HepG2 (cell line): ENCODE measurements at regions not wholly inside any gene's neighbourhood (a gene's known extent, or its start where the extent isn't known, plus 50 kb on each side); places are given as distances from the start of the nearest gene placed in this dataset.

Experiments used
- BRCA1 ChIP-seq: sonication (generic); formaldehyde crosslinking; IDR thresholded peaks from 2 replicates; pipeline ENCODE4 v1.4.0; 2020; ENCODE audit warnings: missing genetic modification reagents
- GATAD2A ChIP-seq: IDR thresholded peaks from 2 replicates; pipeline ENCODE4 v1.6.1; 2016
- HNRNPUL1 ChIP-seq: fragments of 200-400 bp; formaldehyde crosslinking; IDR thresholded peaks from 2 replicates; pipeline ENCODE4 v1.6.1; 2017; ENCODE audit warnings: low read depth, mild to moderate bottlenecking, low read length, moderate library complexity
- POLR2A ChIP-seq, 2 experiments: IDR thresholded peaks; 2 replicates each; pipeline ENCODE4 v1.6.1; 2011; ENCODE audit warnings: low read depth in 2 of 2, low read length in 2 of 2, mild to moderate bottlenecking in 1 of 2, moderate library complexity in 1 of 2; ENCODE audit not compliant: insufficient read depth in 1 of 2
- SOX6 ChIP-seq, 2 experiments: fragments of 450-650 bp in 1 of 2; sonication (generic) in 1 of 2; formaldehyde crosslinking in 1 of 2; IDR thresholded peaks; 2 replicates each; pipeline versions ENCODE4 v1.4.0 to v1.6.1; 2017 to 2020; ENCODE audit warnings: antibody characterized with exemption in 1 of 2, mild to moderate bottlenecking in 1 of 2, missing genetic modification reagents in 1 of 2
- ZBTB38 ChIP-seq: sonication (generic); formaldehyde crosslinking; IDR thresholded peaks from 2 replicates; pipeline ENCODE4 v1.5.1; 2020; ENCODE audit warnings: mild to moderate bottlenecking, missing genetic modification reagents
- ZNF350 ChIP-seq: sonication (generic); formaldehyde crosslinking; IDR thresholded peaks from 2 replicates; pipeline ENCODE4 v1.4.0; 2020; ENCODE audit warnings: mild to moderate bottlenecking, low read depth, missing genetic modification reagents, borderline replicate concordance
- ZNF629 ChIP-seq: sonication (generic); formaldehyde crosslinking; conservative IDR thresholded peaks from 2 replicates; pipeline ENCODE4 v1.5.0; 2020; ENCODE audit warnings: missing genetic modification reagents
- ZNF670 ChIP-seq: sonication (generic); formaldehyde crosslinking; IDR thresholded peaks from 2 replicates; pipeline ENCODE4 v1.8.0; 2022; ENCODE audit warnings: mild to moderate bottlenecking, missing genetic modification reagents, borderline replicate concordance
- ZNF792 ChIP-seq: IDR thresholded peaks from 2 replicates; pipeline ENCODE4 v1.6.1; 2016
- TF ChIP-seq, protein P1 (sequence below): IDR thresholded peaks from 2 replicates; pipeline ENCODE4 v1.6.1; 2012; ENCODE audit warnings: inconsistent platforms
- TF ChIP-seq, protein P2 (sequence below): sonication (generic); formaldehyde crosslinking; IDR thresholded peaks from 2 replicates; pipeline ENCODE4 v1.4.0; 2020; ENCODE audit warnings: missing genetic modification reagents
- TF ChIP-seq, protein P3 (sequence below): sonication (generic); formaldehyde crosslinking; IDR thresholded peaks from 2 replicates; pipeline ENCODE4 v1.4.0; 2020; ENCODE audit warnings: missing genetic modification reagents
- TF ChIP-seq, protein P4 (sequence below): sonication (generic); formaldehyde crosslinking; IDR thresholded peaks from 2 replicates; pipeline ENCODE4 v1.5.0; 2020; ENCODE audit warnings: mild to moderate bottlenecking, missing genetic modification reagents, moderate library complexity

DNA sequence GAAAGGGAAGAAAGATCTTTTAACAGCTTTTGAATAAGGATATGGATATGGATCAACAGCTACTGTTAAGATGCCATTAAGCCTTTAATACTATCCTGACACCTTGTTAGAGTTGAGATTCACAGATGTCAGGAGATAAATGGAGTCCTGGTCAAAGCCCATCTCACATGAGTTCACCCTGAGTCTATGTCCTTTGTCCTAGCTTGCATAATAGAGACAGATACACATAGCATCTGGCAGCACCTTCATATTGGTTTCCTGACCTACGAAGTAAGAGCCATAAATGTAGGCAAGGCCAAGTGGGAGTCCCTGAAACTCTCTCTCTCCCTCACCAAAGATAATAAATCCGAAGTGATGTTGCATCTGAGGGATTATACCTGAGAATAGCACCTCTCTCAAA is 79.1 kb upstream of the F13A1 start:
- TF ChIP-seq ZNF670 (no peak), ZNF792 (CRISPR knock-in tag) (no peak), POLR2A (IDR thresholded peaks at IDR 0.05; ENCODE audit: insufficient read depth in 1 of 2, low read depth in 2 of 2, low read length in 2 of 2) (no peak), ZNF629 (CRISPR knock-in tag) (no peak), ZNF350 (CRISPR knock-in tag) (no peak), SOX6 (IDR thresholded peaks at IDR 0.05) (no peak), SOX6 (CRISPR knock-in tag; IDR thresholded peaks at IDR 0.05) (no peak), BRCA1 (CRISPR knock-in tag) (no peak), ZBTB38 (CRISPR knock-in tag) (no peak), HNRNPUL1 (no peak), GATAD2A (CRISPR knock-in tag) (no peak)
- TF ChIP-seq, protein P1, sequence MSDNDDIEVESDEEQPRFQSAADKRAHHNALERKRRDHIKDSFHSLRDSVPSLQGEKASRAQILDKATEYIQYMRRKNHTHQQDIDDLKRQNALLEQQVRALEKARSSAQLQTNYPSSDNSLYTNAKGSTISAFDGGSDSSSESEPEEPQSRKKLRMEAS: no peak
- TF ChIP-seq, protein P2, sequence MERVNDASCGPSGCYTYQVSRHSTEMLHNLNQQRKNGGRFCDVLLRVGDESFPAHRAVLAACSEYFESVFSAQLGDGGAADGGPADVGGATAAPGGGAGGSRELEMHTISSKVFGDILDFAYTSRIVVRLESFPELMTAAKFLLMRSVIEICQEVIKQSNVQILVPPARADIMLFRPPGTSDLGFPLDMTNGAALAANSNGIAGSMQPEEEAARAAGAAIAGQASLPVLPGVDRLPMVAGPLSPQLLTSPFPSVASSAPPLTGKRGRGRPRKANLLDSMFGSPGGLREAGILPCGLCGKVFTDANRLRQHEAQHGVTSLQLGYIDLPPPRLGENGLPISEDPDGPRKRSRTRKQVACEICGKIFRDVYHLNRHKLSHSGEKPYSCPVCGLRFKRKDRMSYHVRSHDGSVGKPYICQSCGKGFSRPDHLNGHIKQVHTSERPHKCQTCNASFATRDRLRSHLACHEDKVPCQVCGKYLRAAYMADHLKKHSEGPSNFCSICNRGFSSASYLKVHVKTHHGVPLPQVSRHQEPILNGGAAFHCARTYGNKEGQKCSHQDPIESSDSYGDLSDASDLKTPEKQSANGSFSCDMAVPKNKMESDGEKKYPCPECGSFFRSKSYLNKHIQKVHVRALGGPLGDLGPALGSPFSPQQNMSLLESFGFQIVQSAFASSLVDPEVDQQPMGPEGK (CRISPR knock-in tag): no peak
- TF ChIP-seq, protein P3, sequence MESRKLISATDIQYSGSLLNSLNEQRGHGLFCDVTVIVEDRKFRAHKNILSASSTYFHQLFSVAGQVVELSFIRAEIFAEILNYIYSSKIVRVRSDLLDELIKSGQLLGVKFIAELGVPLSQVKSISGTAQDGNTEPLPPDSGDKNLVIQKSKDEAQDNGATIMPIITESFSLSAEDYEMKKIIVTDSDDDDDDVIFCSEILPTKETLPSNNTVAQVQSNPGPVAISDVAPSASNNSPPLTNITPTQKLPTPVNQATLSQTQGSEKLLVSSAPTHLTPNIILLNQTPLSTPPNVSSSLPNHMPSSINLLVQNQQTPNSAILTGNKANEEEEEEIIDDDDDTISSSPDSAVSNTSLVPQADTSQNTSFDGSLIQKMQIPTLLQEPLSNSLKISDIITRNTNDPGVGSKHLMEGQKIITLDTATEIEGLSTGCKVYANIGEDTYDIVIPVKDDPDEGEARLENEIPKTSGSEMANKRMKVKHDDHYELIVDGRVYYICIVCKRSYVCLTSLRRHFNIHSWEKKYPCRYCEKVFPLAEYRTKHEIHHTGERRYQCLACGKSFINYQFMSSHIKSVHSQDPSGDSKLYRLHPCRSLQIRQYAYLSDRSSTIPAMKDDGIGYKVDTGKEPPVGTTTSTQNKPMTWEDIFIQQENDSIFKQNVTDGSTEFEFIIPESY: no peak
- TF ChIP-seq, protein P4, sequence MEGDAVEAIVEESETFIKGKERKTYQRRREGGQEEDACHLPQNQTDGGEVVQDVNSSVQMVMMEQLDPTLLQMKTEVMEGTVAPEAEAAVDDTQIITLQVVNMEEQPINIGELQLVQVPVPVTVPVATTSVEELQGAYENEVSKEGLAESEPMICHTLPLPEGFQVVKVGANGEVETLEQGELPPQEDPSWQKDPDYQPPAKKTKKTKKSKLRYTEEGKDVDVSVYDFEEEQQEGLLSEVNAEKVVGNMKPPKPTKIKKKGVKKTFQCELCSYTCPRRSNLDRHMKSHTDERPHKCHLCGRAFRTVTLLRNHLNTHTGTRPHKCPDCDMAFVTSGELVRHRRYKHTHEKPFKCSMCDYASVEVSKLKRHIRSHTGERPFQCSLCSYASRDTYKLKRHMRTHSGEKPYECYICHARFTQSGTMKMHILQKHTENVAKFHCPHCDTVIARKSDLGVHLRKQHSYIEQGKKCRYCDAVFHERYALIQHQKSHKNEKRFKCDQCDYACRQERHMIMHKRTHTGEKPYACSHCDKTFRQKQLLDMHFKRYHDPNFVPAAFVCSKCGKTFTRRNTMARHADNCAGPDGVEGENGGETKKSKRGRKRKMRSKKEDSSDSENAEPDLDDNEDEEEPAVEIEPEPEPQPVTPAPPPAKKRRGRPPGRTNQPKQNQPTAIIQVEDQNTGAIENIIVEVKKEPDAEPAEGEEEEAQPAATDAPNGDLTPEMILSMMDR: no peak
